HAP-1 (cell line): ENCODE measurements at regions not wholly inside any gene's neighbourhood (a gene's known extent, or its start where the extent isn't known, plus 50 kb on each side); places are given as distances from the start of the nearest gene placed in this dataset.

Source experiments
- DNase-seq, 2 experiments: peaks; one replicate each; pipeline ENCODE4 v3.0.0-alpha.2; 2016 to 2020; ENCODE audit warnings: low spot score in 2 of 2
- H3K27me3 ChIP-seq: fragments of 250-450 bp; sonication (Bioruptor Pico); 2 replicates; pipeline ENCODE4 v1.5.1; 2020; ENCODE audit warnings: low read depth, mild to moderate bottlenecking, moderate library complexity
- H3K36me3 ChIP-seq: fragments of 250-450 bp; sonication (Bioruptor Pico); replicated peaks from 2 replicates; pipeline ENCODE4 v1.5.1; 2020; ENCODE audit warnings: mild to moderate bottlenecking
- H3K4me1 ChIP-seq: fragments of 250-450 bp; sonication (Bioruptor Pico); 2 replicates; pipeline ENCODE4 v1.5.1; 2020; ENCODE audit warnings: mild to moderate bottlenecking
- H3K4me3 ChIP-seq: fragments of 250-450 bp; sonication (Bioruptor Pico); 2 replicates; pipeline ENCODE4 v1.5.1; 2020; ENCODE audit warnings: mild to moderate bottlenecking, moderate library complexity
- H3K9me3 ChIP-seq: fragments of 250-450 bp; sonication (Bioruptor Pico); 2 replicates; pipeline ENCODE4 v1.5.1; 2020; ENCODE audit warnings: mild to moderate bottlenecking, moderate library complexity
- in situ Hi-C: fragments of 300-500 bp; cut with MboI; formaldehyde crosslinking; loops from 3 replicates; pipeline ENCODE4 v1.14.3; 2020; ENCODE audit warnings: low sequenced_read_pairs, inconsistent platforms, mixed read lengths

DNA sequence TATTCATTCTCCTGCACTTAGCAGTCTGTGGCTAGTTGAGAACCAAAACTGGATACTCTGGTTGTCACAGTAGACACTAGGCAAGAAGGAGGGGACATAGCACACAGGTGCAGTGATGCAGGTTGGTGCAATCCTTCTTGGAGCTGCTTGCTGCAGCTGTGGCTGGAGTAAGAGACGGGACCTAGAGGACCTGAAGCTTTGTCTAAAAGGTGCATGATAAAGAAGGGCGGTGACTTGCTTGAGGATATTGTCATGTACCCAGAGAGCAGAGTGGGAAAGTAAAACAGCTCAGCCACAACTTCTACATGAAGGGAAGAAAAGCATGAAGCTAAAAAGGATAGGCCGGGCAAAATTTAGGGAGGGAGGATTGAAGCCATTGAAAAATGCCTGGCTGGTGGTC, 304.1 kb upstream of the KIRREL3 start:
- H3K4me1 ChIP-seq: no peaks in the 10 kb centered on the region
- in situ Hi-C loops: no loop called here
- H3K9me3 ChIP-seq: no peaks in the 10 kb centered on the region
- no peaks in the 10 kb centered on the region for H3K36me3 ChIP-seq
- no peaks in the 10 kb centered on the region for H3K27me3 ChIP-seq
- DNase-seq: no peak
- H3K4me3 ChIP-seq: no peak overlapping the region

- Histone ChIP-seq H3K4me1 (no peaks in the 10 kb centered on the region), H3K4me3 (no peak overlapping the region), H3K36me3 (no peaks in the 10 kb centered on the region), H3K27me3 (no peaks in the 10 kb centered on the region), H3K9me3 (no peaks in the 10 kb centered on the region)
- no peak for DNase-seq
- in situ Hi-C loops: no loop called here
Observed at GRCh38 chr11:127288926-127289325, 288.4 kb upstream of the KIRREL3 start.

- Histone ChIP-seq H3K4me3 (no peak overlapping the region), H3K4me1 (no peaks in the 10 kb centered on the region), H3K36me3 (no peaks in the 10 kb centered on the region), H3K27me3 (no peaks in the 10 kb centered on the region), H3K9me3 (no peaks in the 10 kb centered on the region)
- in situ Hi-C loops: no loop called here
- no peak for DNase-seq
Observed at GRCh38 chr11:127281534-127281933, 281.0 kb upstream of the KIRREL3 start.

DNA sequence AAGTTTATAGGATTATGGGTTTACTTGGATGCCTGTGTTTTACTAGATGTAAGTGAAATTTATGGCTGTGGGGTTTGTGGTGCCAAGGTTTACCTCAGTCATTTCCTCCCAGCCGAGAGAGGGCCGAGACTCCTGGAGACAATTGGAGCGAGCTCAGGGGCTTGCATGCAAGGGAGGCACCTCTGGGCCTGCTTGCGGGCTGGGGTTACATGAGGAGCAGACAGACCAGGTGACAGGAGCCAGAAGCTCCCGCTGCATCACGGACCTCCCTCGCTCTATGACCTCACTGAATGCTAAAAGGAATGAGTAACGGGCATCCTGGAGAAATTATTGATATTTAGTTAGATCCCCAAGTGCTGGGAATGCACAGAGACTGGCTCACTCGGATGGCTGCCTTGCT, 275.2 kb upstream of the KIRREL3 start:
- Histone ChIP-seq H3K4me1 (no peaks in the 10 kb centered on the region), H3K27me3 (no peaks in the 10 kb centered on the region), H3K9me3 (no peaks in the 10 kb centered on the region), H3K36me3 (no peaks in the 10 kb centered on the region), H3K4me3 (no peak overlapping the region)
- DNase-seq: no peak
- in situ Hi-C loops: no loop called here

DNA sequence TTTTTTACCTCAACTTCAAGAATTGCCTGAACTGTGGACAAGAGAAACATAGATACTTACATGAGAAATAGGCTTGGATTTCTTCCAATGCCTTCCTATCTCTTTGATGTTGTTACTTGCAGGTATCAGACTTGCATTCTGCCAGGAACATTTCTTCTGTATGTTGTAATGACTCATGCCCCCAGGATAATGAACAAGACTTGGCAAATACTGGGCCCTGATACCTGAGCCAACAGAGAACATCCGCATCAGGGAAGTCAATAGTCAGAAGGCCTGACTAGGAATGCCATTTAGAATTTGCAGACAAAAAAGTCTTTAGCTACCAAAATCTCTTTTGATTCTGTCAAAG, 273.7 kb upstream of the KIRREL3 start:
- Histone ChIP-seq H3K27me3 (no peaks in the 10 kb centered on the region), H3K9me3 (no peaks in the 10 kb centered on the region), H3K4me3 (no peak overlapping the region), H3K36me3 (no peaks in the 10 kb centered on the region), H3K4me1 (no peaks in the 10 kb centered on the region)
- DNase-seq: no peak
- in situ Hi-C loops: no loop called here

- no peaks in the 10 kb centered on the region for H3K27me3 ChIP-seq
- H3K4me3 ChIP-seq: no peak overlapping the region
- in situ Hi-C loops: no loop called here
- H3K36me3 ChIP-seq: no peaks in the 10 kb centered on the region
- H3K4me1 ChIP-seq: no peaks in the 10 kb centered on the region
- no peak for DNase-seq
- H3K9me3 ChIP-seq: no peaks in the 10 kb centered on the region
Observed at GRCh38 chr11:127273593-127274327, 273.2 kb upstream of the KIRREL3 start.

- H3K9me3 ChIP-seq: no peaks in the 10 kb centered on the region
Observed at GRCh38 chr11:127270851-127271250, 270.3 kb upstream of the KIRREL3 start.

GRCh38 chr11:127269911-127270310, 269.3 kb upstream of the KIRREL3 start:
- in situ Hi-C loops: no loop called here
- Histone ChIP-seq H3K27me3 (no peaks in the 10 kb centered on the region), H3K36me3 (no peaks in the 10 kb centered on the region), H3K4me1 (no peaks in the 10 kb centered on the region), H3K4me3 (no peak overlapping the region), H3K9me3 (no peaks in the 10 kb centered on the region)
- DNase-seq: no peak

More at GRCh38 chr11:127270851-127271250, 270.3 kb upstream of the KIRREL3 start:
- H3K36me3 ChIP-seq: no peaks in the 10 kb centered on the region
- no peaks in the 10 kb centered on the region for H3K4me1 ChIP-seq
- no peak overlapping the region for H3K4me3 ChIP-seq
- no peaks in the 10 kb centered on the region for H3K27me3 ChIP-seq
- no peak for DNase-seq
- in situ Hi-C loops: no loop called here

DNA sequence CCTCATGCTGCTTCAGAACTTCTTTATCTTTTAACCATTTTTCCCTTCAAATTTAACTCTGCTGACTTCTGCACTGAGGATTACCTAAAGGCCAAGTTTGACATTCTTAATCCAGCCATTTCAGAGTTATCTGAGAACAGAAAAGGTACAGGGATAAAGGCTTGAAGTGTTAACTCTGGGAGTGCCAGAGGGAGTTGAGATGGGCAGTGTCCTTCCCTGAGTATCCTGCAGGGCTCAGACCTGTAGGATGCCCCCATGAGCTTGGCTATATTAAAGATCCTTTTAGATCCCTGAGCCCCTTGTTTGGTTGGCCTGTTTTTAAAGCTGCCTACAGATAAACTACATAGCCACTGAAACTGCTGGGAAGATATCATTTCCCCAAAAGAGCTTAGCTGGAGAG, 268.4 kb upstream of the KIRREL3 start:
- Histone ChIP-seq H3K36me3 (no peaks in the 10 kb centered on the region), H3K27me3 (no peaks in the 10 kb centered on the region), H3K4me3 (no peak overlapping the region), H3K4me1 (no peaks in the 10 kb centered on the region), H3K9me3 (no peaks in the 10 kb centered on the region)
- no peak for DNase-seq
- in situ Hi-C loops: no loop called here

GRCh38 chr11:127268521-127268920, 268.0 kb upstream of the KIRREL3 start:
- no peaks in the 10 kb centered on the region for H3K4me1 ChIP-seq
- no peaks in the 10 kb centered on the region for H3K9me3 ChIP-seq
- H3K36me3 ChIP-seq: no peaks in the 10 kb centered on the region
- in situ Hi-C loops: no loop called here
- no peaks in the 10 kb centered on the region for H3K27me3 ChIP-seq
- no peak for DNase-seq
- H3K4me3 ChIP-seq: no peak overlapping the region

GRCh38 chr11:127259102-127259501, 258.5 kb upstream of the KIRREL3 start:
- H3K4me3 ChIP-seq: no peak overlapping the region
- in situ Hi-C loops: no loop called here
- H3K9me3 ChIP-seq: no peaks in the 10 kb centered on the region
- H3K27me3 ChIP-seq: no peaks in the 10 kb centered on the region
- DNase-seq: no peak
- H3K36me3 ChIP-seq: no peaks in the 10 kb centered on the region
- H3K4me1 ChIP-seq: no peaks in the 10 kb centered on the region

DNA sequence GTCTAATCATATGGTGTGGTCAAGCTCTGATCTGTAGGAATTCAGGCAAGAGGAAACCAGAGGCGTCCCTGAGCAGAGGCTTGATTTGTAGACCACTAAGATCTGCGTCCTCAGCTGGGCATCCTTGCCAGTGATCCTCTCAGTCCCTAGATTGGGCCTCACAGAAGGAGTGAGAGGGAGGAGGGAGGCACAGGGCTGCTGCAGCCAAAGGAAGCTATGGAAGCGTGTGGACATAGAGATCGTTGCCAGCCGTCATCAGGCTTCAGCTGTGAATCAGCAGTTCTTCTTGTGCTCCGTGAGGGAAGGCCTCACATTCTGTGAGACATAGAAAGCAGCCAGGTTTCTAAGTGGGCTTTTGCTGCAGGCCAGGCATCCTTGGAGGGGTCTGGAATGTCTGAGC, 254.6 kb upstream of the KIRREL3 start:
- Histone ChIP-seq H3K36me3 (no peaks in the 10 kb centered on the region), H3K4me3 (no peak overlapping the region), H3K9me3 (no peaks in the 10 kb centered on the region), H3K4me1 (no peaks in the 10 kb centered on the region), H3K27me3 (no peaks in the 10 kb centered on the region)
- DNase-seq: no peak
- in situ Hi-C loops: no loop called here

DNA sequence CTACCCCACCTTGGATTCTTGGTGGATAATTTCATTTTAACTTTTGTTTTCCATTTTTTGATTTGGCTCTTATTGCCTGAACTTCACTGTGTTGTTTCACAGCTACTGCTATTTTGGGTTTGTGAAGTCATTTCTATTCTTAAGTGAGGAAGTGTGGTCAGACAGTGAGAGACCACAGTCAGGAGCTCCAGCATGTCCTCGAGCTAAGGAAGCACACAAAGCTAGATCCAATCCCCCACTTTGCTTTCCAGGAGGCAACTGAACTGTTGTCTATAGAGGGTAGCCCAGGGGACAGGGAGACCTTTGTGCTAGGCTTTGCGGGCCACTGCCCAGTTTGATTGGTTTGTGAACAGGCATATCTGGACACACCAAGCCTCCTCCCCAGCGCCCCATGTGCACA, 251.8 kb upstream of the KIRREL3 start:
- no peaks in the 10 kb centered on the region for H3K36me3 ChIP-seq
- no peak overlapping the region for H3K4me3 ChIP-seq
- no peak for DNase-seq
- H3K27me3 ChIP-seq: no peaks in the 10 kb centered on the region
- no peaks in the 10 kb centered on the region for H3K4me1 ChIP-seq
- in situ Hi-C loops: no loop called here
- no peaks in the 10 kb centered on the region for H3K9me3 ChIP-seq

DNA sequence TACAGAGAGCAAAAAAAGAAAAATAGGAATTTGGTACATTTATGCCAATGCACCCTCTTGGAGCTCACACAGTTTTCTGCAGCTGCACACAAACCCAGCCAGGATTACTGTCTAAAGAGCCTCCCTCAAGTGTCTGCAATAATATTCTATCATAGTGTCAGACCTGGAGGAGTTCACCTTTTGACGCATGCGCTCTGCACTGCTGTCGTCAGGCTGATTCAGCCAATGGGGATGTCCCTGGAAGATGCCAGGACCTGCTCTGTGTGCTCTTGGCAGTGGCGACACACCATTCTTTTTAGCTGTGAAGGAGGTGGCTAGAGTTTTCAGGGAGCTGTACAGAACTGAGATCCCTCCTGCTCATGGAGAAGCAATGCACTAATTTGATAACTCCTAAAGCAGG, 249.0 kb upstream of the KIRREL3 start:
- no peaks in the 10 kb centered on the region for H3K27me3 ChIP-seq
- in situ Hi-C loops: no loop called here
- no peak overlapping the region for H3K4me3 ChIP-seq
- H3K4me1 ChIP-seq: no peaks in the 10 kb centered on the region
- no peaks in the 10 kb centered on the region for H3K36me3 ChIP-seq
- DNase-seq: no peak
- no peaks in the 10 kb centered on the region for H3K9me3 ChIP-seq

GRCh38 chr11:127248476-127248875, 247.9 kb upstream of the KIRREL3 start:
- Histone ChIP-seq H3K27me3 (no peaks in the 10 kb centered on the region), H3K36me3 (no peaks in the 10 kb centered on the region), H3K9me3 (no peaks in the 10 kb centered on the region), H3K4me3 (no peak overlapping the region), H3K4me1 (no peaks in the 10 kb centered on the region)
- DNase-seq: no peak
- in situ Hi-C loops: no loop called here
